Peyer's patch (tissue), 4 donors: ENCODE measurements at regions not wholly inside any gene's neighbourhood (a gene's known extent, or its start where the extent isn't known, plus 50 kb on each side); places are given as distances from the start of the nearest gene placed in this dataset.
"Not testable (repeated sequence)": the region's sequence is repeated elsewhere in the genome, so short reads cannot be mapped to it uniquely, and the experiment has no call there.

Experiments
- DNase-seq, 3 donors: peaks; one replicate each; pipeline ENCODE4 v3.0.0-alpha.2; 2017 to 2019
- H3K27ac ChIP-seq, 4 donors: fragments of 200-600 bp; sonication (generic); one replicate each; pipeline ENCODE4 v1.5.1; 2016 to 2019
- H3K27me3 ChIP-seq, 2 donors: fragments of 200-600 bp; sonication (generic); one replicate each; pipeline ENCODE4 v1.5.1; 2019
- H3K36me3 ChIP-seq, 3 donors: fragments of 200-600 bp; sonication (generic); one replicate each; pipeline ENCODE4 v1.5.1; 2016 to 2019
- H3K4me1 ChIP-seq, 4 donors: fragments of 200-600 bp; sonication (generic); one replicate each; pipeline ENCODE4 v1.5.1; 2016 to 2019
- H3K4me3 ChIP-seq, 4 donors: fragments of 200-600 bp; sonication (generic); 1 replicate in 3 of 4; 2 replicates in 1 of 4; pipeline ENCODE4 v1.5.1; 2016 to 2019; ENCODE audit warnings: mild to moderate bottlenecking in 1 of 4
- H3K9me3 ChIP-seq, 4 donors: fragments of 200-600 bp; sonication (generic); one replicate each; pipeline ENCODE4 v1.5.1; 2016 to 2019; ENCODE audit warnings: mild to moderate bottlenecking in 1 of 4
- POLR2A ChIP-seq, 2 donors: fragments of 450-650 bp; IDR thresholded peaks; one replicate each; pipeline ENCODE4 v1.5.1; 2017; ENCODE audit warnings: antibody characterized with exemption in 2 of 2, mild to moderate bottlenecking in 2 of 2, moderate library complexity in 2 of 2
- TF ChIP-seq, protein P1 (sequence below), 6 experiments: fragments of 450-650 bp in 4 of 6; fragments of 200-600 bp in 2 of 6; sonication (generic) in 1 of 6; IDR thresholded peaks; one replicate each; pipeline ENCODE4 v1.5.1; 2017 to 2019; ENCODE audit warnings: antibody characterized with exemption in 6 of 6, mild to moderate bottlenecking in 3 of 6, moderate library complexity in 1 of 6

GRCh38 chr21:25457946-25458345 is 149.3 kb downstream of the MRPL39 start:
- DNase-seq = no peak
- TF ChIP-seq, protein P1, sequence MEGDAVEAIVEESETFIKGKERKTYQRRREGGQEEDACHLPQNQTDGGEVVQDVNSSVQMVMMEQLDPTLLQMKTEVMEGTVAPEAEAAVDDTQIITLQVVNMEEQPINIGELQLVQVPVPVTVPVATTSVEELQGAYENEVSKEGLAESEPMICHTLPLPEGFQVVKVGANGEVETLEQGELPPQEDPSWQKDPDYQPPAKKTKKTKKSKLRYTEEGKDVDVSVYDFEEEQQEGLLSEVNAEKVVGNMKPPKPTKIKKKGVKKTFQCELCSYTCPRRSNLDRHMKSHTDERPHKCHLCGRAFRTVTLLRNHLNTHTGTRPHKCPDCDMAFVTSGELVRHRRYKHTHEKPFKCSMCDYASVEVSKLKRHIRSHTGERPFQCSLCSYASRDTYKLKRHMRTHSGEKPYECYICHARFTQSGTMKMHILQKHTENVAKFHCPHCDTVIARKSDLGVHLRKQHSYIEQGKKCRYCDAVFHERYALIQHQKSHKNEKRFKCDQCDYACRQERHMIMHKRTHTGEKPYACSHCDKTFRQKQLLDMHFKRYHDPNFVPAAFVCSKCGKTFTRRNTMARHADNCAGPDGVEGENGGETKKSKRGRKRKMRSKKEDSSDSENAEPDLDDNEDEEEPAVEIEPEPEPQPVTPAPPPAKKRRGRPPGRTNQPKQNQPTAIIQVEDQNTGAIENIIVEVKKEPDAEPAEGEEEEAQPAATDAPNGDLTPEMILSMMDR (IDR thresholded peaks at IDR 0.05) = no peak
- TF ChIP-seq POLR2A (IDR thresholded peaks at IDR 0.05) = no peak
- Histone ChIP-seq H3K4me1 (peaks cover 0 to 10% (median 0%) of the 10 kb centered on the region in 4 donors), H3K27ac (peak overlapping the region in 2 of 4 donors; percentile 21 to 51), H3K4me3 (no peak overlapping the region), H3K27me3 (no peaks in the 10 kb centered on the region), H3K36me3 (no peaks in the 10 kb centered on the region), H3K9me3 (no peaks in the 10 kb centered on the region)

DNA sequence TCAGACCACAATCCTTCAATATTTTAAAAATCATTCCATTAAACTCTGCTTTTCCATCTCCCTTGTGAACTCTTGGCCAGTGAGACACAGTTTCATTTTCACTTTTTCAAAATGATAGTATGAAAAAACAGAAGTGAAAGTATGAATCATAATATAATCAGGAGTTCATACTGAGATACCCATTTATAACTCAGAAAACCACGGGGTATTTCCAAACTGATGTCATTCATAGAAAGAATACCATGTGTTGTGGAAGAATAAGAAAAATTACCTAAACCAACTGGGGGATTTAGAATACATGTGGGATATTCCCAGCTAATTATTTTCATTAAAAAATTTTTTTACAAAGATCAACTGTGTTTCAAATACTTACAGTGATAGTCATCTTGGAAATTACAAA is 149.9 kb downstream of the MRPL39 start:
- Histone ChIP-seq H3K4me3 (no peak overlapping the region), H3K4me1 (peaks cover 0 to 10% (median 0%) of the 10 kb centered on the region in 4 donors), H3K9me3 (no peaks in the 10 kb centered on the region), H3K36me3 (no peaks in the 10 kb centered on the region), H3K27ac (peak overlapping the region in 2 of 4 donors; percentile 39 to 51), H3K27me3 (no peaks in the 10 kb centered on the region)
- TF ChIP-seq POLR2A (IDR thresholded peaks at IDR 0.05) = no peak
- TF ChIP-seq, protein P1 (IDR thresholded peaks at IDR 0.05) = no peak
- no peak for DNase-seq

GRCh38 chr21:25456672-25457071 is 150.6 kb downstream of the MRPL39 start:
- DNase-seq = no peak
- Histone ChIP-seq H3K36me3 (no peaks in the 10 kb centered on the region), H3K4me3 (no peak overlapping the region), H3K4me1 (peaks cover 0 to 10% (median 0%) of the 10 kb centered on the region in 4 donors), H3K27ac (peak overlapping the region in 2 of 4 donors; percentile 39 to 44), H3K9me3 (no peaks in the 10 kb centered on the region), H3K27me3 (no peaks in the 10 kb centered on the region)
- TF ChIP-seq, protein P1 (IDR thresholded peaks at IDR 0.05) = no peak
- TF ChIP-seq POLR2A (IDR thresholded peaks at IDR 0.05) = no peak

GRCh38 chr21:25453524-25453923 is 153.8 kb downstream of the MRPL39 start:
- Histone ChIP-seq H3K36me3 (no peaks in the 10 kb centered on the region), H3K4me1 (peaks cover 0 to 10% (median 0%) of the 10 kb centered on the region in 4 donors), H3K4me3 (no peak overlapping the region), H3K27ac (no peak overlapping the region), H3K9me3 (no peaks in the 10 kb centered on the region), H3K27me3 (no peaks in the 10 kb centered on the region)
- no peak for TF ChIP-seq POLR2A (IDR thresholded peaks at IDR 0.05)
- TF ChIP-seq, protein P1 (IDR thresholded peaks at IDR 0.05) = no peak
- no peak for DNase-seq

GRCh38 chr21:25449950-25450349 is 157.3 kb downstream of the MRPL39 start:
- H3K9me3 ChIP-seq = no peaks in the 10 kb centered on the region
- no peaks in the 10 kb centered on the region for H3K36me3 ChIP-seq
- H3K4me1 ChIP-seq = no peaks in the 10 kb centered on the region
- DNase-seq = no peak
- no peak overlapping the region for H3K27ac ChIP-seq
- TF ChIP-seq, protein P1 (IDR thresholded peaks at IDR 0.05) = no peak
- TF ChIP-seq POLR2A (IDR thresholded peaks at IDR 0.05) = no peak
- no peaks in the 10 kb centered on the region for H3K27me3 ChIP-seq
- no peak overlapping the region for H3K4me3 ChIP-seq

DNA sequence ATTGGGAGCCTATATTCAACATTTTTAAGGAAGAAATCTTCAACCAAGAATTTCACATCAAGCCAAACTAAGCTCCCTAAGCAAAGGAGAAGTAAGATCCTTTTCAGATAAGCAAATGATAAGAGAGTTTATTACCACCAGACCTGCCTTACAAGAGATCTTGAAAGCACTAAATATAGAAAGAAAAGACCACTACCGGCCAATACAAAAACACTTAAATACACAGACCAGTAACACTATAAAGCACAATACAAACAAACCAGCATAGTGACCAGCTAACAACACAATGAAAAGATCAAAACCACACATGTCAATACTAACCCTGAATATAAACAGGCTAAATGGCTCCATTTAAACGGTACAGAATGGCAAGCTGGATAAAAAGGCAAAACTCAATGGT is 165.4 kb downstream of the MRPL39 start:
- Histone ChIP-seq H3K4me1 (no peaks in the 10 kb centered on the region), H3K27me3 (no peaks in the 10 kb centered on the region), H3K27ac (no peak overlapping the region), H3K4me3 (no peak overlapping the region), H3K36me3 (no peaks in the 10 kb centered on the region), H3K9me3 (no peaks in the 10 kb centered on the region)
- no peak for DNase-seq
- TF ChIP-seq POLR2A (IDR thresholded peaks at IDR 0.05) = no peak
- TF ChIP-seq, protein P1 (IDR thresholded peaks at IDR 0.05) = no peak

GRCh38 chr21:25437465-25437864 is 169.8 kb downstream of the MRPL39 start:
- H3K4me3 ChIP-seq, H3K36me3 ChIP-seq, H3K9me3 ChIP-seq, H3K4me1 ChIP-seq, DNase-seq, H3K27ac ChIP-seq, H3K27me3 ChIP-seq: not testable (repeated sequence)
